NCI-H1092 (cell line): ENCODE measurements at regions not wholly inside any gene's neighbourhood (a gene's known extent, or its start where the extent isn't known, plus 50 kb on each side); places are given as distances from the start of the nearest gene placed in this dataset.
"Not testable (repeated sequence)": the region's sequence is repeated elsewhere in the genome, so short reads cannot be mapped to it uniquely, and the experiment has no call there.

Experiments
- DNase-seq: peaks from one replicate; lab custom pipeline; 2025; lab: John Stamatoyannopoulos, UW

- no peak for DNase-seq
These were observed 353.2 kb downstream of the PRR16 start for GRCh38 chr5:120817044-120817985.

DNA sequence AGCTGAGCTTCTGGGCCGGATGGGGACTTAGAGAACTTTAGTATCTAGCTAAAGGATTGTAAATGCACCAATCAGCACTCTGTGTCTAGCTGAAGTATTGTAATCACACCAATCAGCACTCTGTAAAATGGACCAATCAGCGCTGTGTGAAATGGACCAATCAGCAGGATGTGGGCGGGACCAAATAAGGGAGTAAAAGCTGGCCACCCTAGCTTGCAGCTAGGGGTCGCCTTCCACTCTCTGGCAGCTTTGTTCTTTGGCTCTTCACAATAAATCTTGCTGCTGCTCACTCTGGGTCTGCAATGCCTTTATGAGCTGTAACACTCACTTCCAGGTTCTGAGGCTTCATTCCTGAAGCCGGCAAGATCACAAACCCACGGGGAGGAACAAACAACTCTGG, 354.0 kb downstream of the PRR16 start:
- no peak for DNase-seq

- DNase-seq, result no peak
These were observed 359.2 kb downstream of the PRR16 start for GRCh38 chr5:120823328-120823727.

GRCh38 chr5:120831646-120832045, 367.5 kb downstream of the PRR16 start:
- not testable (repeated sequence) for DNase-seq

DNA sequence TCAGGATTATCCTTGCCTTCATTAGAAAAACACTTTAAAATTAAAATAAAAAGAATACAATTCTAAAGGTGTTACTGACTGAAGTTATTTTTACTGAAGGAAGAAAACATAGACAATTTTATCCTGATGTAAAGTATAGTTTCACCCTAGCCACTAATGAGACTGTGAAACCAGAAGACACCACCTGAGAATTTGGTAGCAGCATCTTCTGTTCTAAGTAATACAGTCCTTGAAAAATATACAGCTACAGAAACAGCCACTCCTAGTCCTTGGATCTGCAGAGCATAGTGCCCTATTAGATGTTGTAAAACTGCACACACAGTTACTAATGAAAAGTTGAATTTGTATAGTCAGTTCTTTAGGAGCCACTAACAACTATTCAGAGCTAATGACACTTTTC, 377.7 kb downstream of the PRR16 start:
- DNase-seq, result no peak

- no peak for DNase-seq
These were observed 379.4 kb downstream of the PRR16 start for GRCh38 chr5:120843390-120843980.

- no peak for DNase-seq
These were observed 384.8 kb downstream of the PRR16 start for GRCh38 chr5:120848883-120849282.

DNA sequence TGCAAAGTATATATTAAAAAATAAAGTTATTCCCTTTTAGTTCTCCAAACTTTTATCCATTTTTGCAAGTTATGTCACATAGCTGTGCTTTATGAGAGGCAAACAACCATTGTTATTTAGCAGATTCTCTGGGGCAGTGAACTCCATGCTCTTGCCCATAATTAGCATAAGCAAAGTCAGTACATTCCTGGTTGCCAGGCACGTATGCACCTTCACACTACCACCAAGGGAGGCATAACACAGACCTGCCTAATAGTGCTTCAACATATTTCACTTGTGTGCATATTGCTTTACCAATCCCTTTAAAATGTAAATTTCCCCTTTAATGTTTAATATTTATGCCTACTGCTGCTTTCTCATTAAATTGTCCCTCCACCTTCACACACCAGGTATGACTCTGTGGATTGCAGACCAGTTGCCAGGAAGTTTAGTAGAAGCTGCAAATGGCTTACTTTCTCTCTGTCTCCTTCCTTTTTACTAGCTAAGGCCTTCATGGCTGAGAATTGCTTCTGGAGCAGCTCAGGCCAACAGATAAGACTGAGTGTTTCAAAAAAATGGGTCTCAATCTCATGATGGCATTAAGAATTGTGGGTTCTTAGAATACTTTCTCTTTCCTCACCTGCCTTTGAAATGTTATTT, 388.2 kb downstream of the PRR16 start:
- no peak for DNase-seq

DNA sequence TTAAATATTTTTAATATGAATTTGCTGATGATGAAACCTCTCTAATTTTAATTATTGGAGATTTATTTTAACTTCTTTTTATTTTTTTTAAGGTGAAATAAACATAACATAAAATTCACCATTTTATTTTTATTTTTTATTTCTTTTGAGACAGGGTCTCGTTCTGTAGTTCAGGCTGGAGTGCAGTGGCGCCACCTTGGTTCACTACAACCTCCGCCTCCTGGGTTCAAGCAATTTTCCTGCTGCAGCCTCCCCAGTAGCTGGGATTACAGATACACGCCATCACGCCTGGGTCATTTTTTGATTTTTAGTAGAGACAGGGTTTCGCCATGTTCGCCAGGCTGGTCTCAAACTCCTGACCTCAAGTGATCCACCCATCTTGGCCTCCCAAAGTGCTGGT, 402.9 kb downstream of the PRR16 start:
- no peak for DNase-seq

DNA sequence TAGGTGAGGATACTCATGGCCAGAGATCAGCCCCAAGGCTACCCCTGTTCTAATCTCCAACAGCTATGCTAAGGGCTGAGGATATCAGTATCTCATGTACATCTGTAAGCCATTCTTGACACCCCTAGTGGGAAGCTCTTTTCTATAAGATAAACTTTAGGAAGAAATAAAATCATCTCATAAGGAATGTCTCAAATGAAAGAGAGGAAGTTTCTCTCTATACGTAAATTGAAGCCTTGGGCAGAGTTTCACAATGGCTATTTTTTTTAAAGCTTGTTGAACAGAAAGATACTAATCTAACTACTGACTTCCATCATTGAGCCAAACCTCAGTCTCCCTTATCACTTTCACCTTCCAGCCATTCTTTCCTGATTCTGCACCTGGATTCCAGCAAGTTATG, 405.7 kb downstream of the PRR16 start:
- DNase-seq, result no peak

- no peak for DNase-seq
These were observed 408.2 kb downstream of the PRR16 start for GRCh38 chr5:120872297-120872696.

- DNase-seq, result no peak
These were observed 409.0 kb downstream of the PRR16 start for GRCh38 chr5:120873083-120873482.

GRCh38 chr5:120874081-120874862, 410.2 kb downstream of the PRR16 start:
- DNase-seq, result no peak

DNA sequence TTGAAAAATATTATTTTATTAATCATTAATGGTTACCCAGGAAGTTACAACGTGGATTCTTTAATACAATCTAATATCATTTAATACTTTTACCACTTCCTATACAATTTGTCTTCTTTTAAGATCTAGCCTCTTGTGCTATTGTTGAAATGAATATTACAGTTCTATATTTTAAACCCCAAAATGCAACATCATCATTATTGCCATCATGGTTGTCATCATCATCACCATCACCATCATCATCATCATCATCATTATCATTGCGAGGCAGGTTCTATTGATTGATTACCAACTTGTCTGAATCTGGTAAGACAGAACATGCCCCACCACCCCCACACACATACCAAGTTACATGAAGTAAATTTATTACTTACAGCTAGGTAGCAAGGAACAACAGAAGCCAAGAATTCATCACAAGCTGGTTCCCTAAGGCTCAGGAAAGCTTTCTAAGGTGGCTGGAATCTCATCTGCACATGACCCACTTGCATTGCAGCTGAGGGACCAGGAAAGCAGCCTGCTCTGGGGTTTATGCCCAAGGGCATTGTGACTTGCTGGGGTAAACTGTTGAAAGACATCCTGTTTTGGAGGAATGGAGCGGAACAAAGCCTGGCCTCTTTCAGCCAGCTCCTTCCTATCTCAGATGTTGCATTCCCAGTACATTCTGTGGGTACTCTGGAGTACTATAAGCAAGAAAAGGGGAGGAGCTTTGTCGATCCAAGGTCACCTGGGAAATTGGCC, 418.1 kb downstream of the PRR16 start:
- DNase-seq, result no peak

DNA sequence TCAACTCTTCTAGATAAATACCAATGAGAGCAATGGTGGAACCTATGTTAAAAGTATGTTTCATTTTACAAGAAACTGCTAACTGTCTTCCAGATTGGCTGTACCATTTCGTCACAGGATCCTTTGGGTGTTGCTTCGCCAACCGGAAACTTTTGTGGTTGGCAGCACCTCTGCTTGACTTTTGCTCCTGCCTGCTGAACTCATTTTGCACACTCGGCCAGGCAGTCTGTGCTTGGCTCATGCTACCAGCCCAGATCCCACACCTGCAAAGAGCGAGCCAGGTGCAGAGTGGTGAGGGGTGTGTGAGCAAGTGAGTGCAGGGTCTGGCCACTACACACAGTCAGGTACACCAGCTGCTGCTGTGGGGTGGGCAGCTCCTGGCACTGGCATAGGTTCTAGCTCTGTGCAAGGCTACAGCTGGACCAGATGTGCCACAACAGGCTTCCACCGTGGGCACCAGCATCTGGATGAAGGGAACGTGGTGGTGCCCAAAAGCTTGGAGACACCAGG, 422.3 kb downstream of the PRR16 start:
- DNase-seq, result no peak

GRCh38 chr5:120895660-120896059, 431.6 kb downstream of the PRR16 start:
- DNase-seq, result no peak

- DNase-seq, result no peak
These were observed 437.1 kb downstream of the PRR16 start for GRCh38 chr5:120901199-120901598.

- no peak for DNase-seq
These were observed 443.9 kb downstream of the PRR16 start for GRCh38 chr5:120907953-120908352.

DNA sequence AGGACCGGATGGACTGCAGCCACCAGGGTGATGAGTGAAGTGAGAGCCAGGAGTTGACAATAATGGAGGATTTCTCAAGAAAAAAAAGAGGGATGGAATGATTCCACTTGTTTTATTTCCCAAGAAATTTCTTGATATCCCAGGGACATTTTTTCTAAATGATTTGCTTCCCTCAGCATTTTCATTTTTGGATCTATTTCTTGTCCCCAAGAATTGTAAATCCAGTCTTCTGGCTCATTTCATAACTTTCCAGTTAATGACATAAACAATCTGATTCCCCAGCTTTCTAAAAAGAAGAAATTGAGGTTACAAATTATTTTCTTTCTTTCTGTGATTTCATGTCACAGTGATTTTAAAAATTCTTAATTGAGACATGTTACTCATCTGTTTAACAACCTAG, 446.5 kb downstream of the PRR16 start:
- no peak for DNase-seq

GRCh38 chr5:120913396-120913795, 449.3 kb downstream of the PRR16 start:
- no peak for DNase-seq

GRCh38 chr5:120917214-120917758, 453.2 kb downstream of the PRR16 start:
- DNase-seq, result no peak
